ENCODE measurements at regions not wholly inside any gene's neighbourhood (a gene's known extent, or its start where the extent isn't known, plus 50 kb on each side); places are given as distances from the start of the nearest gene placed in this dataset.
"Not testable (repeated sequence)": the region's sequence is repeated elsewhere in the genome, so short reads cannot be mapped to it uniquely, and the experiment has no call there.

DNA sequence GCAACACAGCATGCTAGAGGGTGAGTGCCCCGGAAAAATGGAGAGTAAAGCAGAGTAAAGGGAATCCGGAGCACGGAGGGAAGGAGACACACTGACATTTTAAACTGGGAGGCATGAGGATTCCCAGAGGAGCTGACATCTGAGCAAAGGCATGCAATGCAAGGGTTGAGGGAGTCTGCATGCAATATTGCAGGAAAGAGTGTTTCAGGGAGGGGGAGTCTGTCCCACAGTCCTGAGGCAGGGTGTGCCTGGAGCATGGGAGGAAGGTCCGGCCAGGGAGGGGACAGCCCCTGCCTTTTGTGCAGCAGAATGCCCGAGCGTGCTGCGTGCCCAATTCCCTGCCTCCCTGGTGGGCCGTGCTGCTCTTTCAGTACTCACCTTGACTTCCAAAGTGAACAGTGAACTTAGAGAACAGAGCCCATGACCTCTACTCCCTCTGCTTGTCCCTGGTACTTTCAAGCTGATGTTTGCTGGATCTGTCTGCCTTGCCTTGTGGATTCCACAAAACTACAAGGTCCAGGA is 163.9 kb downstream of the IGLL1 start:
- H3K9ac ChIP-seq (ENCODE audit: low read length); H3K36me3 ChIP-seq (ENCODE audit: control insufficient read depth, insufficient read depth, low read length, severe bottlenecking); DNase-seq (ENCODE audit: low read depth); H3K4me1 ChIP-seq (ENCODE audit: control insufficient read depth, insufficient read depth, low read length); H3K9me3 ChIP-seq (ENCODE audit: control insufficient read depth, low read length); H3K4me3 ChIP-seq (ENCODE audit: low read length): not testable (repeated sequence)
- peaks cover 38% of the 10 kb centered on the region for H3K27me3 ChIP-seq (replicated peaks; ENCODE audit: control insufficient read depth, insufficient read depth, low read length)

- Histone ChIP-seq H3K9ac (ENCODE audit: low read length) (no peak overlapping the region), H3K4me1 (ENCODE audit: control insufficient read depth, insufficient read depth, low read length) (no peaks in the 10 kb centered on the region), H3K27me3 (replicated peaks; ENCODE audit: control insufficient read depth, insufficient read depth, low read length) (peaks cover 38% of the 10 kb centered on the region), H3K36me3 (ENCODE audit: control insufficient read depth, insufficient read depth, low read length, severe bottlenecking) (no peaks in the 10 kb centered on the region), H3K4me3 (ENCODE audit: low read length) (no peak overlapping the region), H3K9me3 (ENCODE audit: control insufficient read depth, low read length) (no peaks in the 10 kb centered on the region)
- DNase-seq (ENCODE audit: low read depth) = no peak
These were observed 164.6 kb downstream of the IGLL1 start for GRCh38 chr22:23415490-23415851.

- peaks cover 44% of the 10 kb centered on the region for H3K27me3 ChIP-seq (replicated peaks; ENCODE audit: control insufficient read depth, insufficient read depth, low read length)
- no peak for DNase-seq (ENCODE audit: low read depth)
These were observed 165.2 kb downstream of the IGLL1 start for GRCh38 chr22:23414727-23415489.

GRCh38 chr22:23411739-23412138 is 168.4 kb downstream of the IGLL1 start:
- Histone ChIP-seq H3K4me1 (ENCODE audit: control insufficient read depth, insufficient read depth, low read length) (no peaks in the 10 kb centered on the region), H3K36me3 (ENCODE audit: control insufficient read depth, insufficient read depth, low read length, severe bottlenecking) (no peaks in the 10 kb centered on the region), H3K27me3 (replicated peaks; ENCODE audit: control insufficient read depth, insufficient read depth, low read length) (peaks cover 47% of the 10 kb centered on the region), H3K4me3 (ENCODE audit: low read length) (no peak overlapping the region), H3K9me3 (ENCODE audit: control insufficient read depth, low read length) (no peaks in the 10 kb centered on the region), H3K9ac (ENCODE audit: low read length) (no peak overlapping the region)
- no peak for DNase-seq (ENCODE audit: low read depth)

More at GRCh38 chr22:23414727-23415489, 165.2 kb downstream of the IGLL1 start:
- Histone ChIP-seq H3K4me1 (ENCODE audit: control insufficient read depth, insufficient read depth, low read length) (no peaks in the 10 kb centered on the region), H3K9me3 (ENCODE audit: control insufficient read depth, low read length) (no peaks in the 10 kb centered on the region), H3K9ac (ENCODE audit: low read length) (no peak overlapping the region), H3K4me3 (ENCODE audit: low read length) (no peak overlapping the region), H3K36me3 (ENCODE audit: control insufficient read depth, insufficient read depth, low read length, severe bottlenecking) (no peaks in the 10 kb centered on the region)

- Histone ChIP-seq H3K9ac (ENCODE audit: low read length) (no peak overlapping the region), H3K9me3 (ENCODE audit: control insufficient read depth, low read length) (peaks cover 6% of the 10 kb centered on the region)
- DNase-seq (ENCODE audit: low read depth) = no peak
These were observed 169.7 kb downstream of the IGLL1 start for GRCh38 chr22:23410411-23410810.

GRCh38 chr22:23409976-23410375 is 170.1 kb downstream of the IGLL1 start:
- Histone ChIP-seq H3K4me1 (ENCODE audit: control insufficient read depth, insufficient read depth, low read length) (no peaks in the 10 kb centered on the region), H3K9me3 (ENCODE audit: control insufficient read depth, low read length) (peaks cover 6% of the 10 kb centered on the region), H3K36me3 (ENCODE audit: control insufficient read depth, insufficient read depth, low read length, severe bottlenecking) (no peaks in the 10 kb centered on the region), H3K4me3 (ENCODE audit: low read length) (no peak overlapping the region), H3K9ac (ENCODE audit: low read length) (no peak overlapping the region), H3K27me3 (replicated peaks; ENCODE audit: control insufficient read depth, insufficient read depth, low read length) (peaks cover 47% of the 10 kb centered on the region)
- no peak for DNase-seq (ENCODE audit: low read depth)

More at GRCh38 chr22:23410411-23410810, 169.7 kb downstream of the IGLL1 start:
- Histone ChIP-seq H3K36me3 (ENCODE audit: control insufficient read depth, insufficient read depth, low read length, severe bottlenecking) (no peaks in the 10 kb centered on the region), H3K27me3 (replicated peaks; ENCODE audit: control insufficient read depth, insufficient read depth, low read length) (peaks cover 47% of the 10 kb centered on the region), H3K4me3 (ENCODE audit: low read length) (no peak overlapping the region), H3K4me1 (ENCODE audit: control insufficient read depth, insufficient read depth, low read length) (no peaks in the 10 kb centered on the region)

- Histone ChIP-seq H3K4me1 (ENCODE audit: control insufficient read depth, insufficient read depth, low read length) (no peaks in the 10 kb centered on the region), H3K9me3 (ENCODE audit: control insufficient read depth, low read length) (peaks cover 6% of the 10 kb centered on the region), H3K36me3 (ENCODE audit: control insufficient read depth, insufficient read depth, low read length, severe bottlenecking) (no peaks in the 10 kb centered on the region), H3K27me3 (replicated peaks; ENCODE audit: control insufficient read depth, insufficient read depth, low read length) (peaks cover 43% of the 10 kb centered on the region), H3K9ac (ENCODE audit: low read length) (no peak overlapping the region), H3K4me3 (ENCODE audit: low read length) (no peak overlapping the region)
- no peak for DNase-seq (ENCODE audit: low read depth)
These were observed 171.8 kb downstream of the IGLL1 start for GRCh38 chr22:23408321-23408720.

- no peak for DNase-seq (ENCODE audit: low read depth)
- no peaks in the 10 kb centered on the region for H3K4me1 ChIP-seq (ENCODE audit: control insufficient read depth, insufficient read depth, low read length)
- H3K4me3 ChIP-seq (ENCODE audit: low read length) = no peak overlapping the region
- H3K27me3 ChIP-seq (replicated peaks; ENCODE audit: control insufficient read depth, insufficient read depth, low read length) = peaks cover 24% of the 10 kb centered on the region
- H3K36me3 ChIP-seq (ENCODE audit: control insufficient read depth, insufficient read depth, low read length, severe bottlenecking) = no peaks in the 10 kb centered on the region
- peaks cover 6% of the 10 kb centered on the region for H3K9me3 ChIP-seq (ENCODE audit: control insufficient read depth, low read length)
- no peak overlapping the region for H3K9ac ChIP-seq (ENCODE audit: low read length)
These were observed 174.7 kb downstream of the IGLL1 start for GRCh38 chr22:23405366-23405851.

DNA sequence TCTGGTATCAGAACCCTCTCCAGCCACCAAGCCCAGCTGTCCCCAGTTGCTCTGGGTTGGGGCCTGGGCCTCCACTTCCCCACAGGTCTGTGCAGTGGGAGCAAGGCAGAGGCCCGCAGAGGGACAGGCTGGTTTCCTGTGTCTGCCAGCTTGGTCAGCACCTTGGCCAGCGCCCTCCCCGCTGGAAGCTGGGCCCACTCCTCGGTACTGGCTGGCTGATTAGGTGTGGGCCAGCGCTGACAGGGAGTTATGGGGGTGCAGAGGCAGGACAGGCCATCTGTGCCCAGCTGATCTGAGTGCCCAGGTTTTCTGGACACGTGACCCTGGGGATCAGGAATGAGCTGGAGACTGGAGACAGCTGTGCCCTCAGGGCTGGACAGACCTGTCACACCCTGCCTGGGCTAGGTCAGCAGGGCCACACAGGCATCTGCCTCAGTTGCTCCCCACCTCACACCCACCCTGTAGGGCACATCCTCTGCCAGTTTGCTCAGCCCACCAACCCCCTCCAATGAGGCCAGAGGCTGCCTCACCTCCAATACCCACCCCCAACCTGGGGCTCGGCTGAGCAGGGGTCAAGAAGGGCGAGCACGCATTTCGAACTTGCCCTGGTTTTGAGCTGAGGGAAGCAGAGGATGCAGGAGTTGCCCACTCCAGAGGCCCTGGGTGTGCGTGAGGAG is 175.3 kb downstream of the IGLL1 start:
- Histone ChIP-seq H3K4me3 (ENCODE audit: low read length) (no peak overlapping the region), H3K36me3 (ENCODE audit: control insufficient read depth, insufficient read depth, low read length, severe bottlenecking) (no peaks in the 10 kb centered on the region), H3K4me1 (ENCODE audit: control insufficient read depth, insufficient read depth, low read length) (no peaks in the 10 kb centered on the region), H3K9me3 (ENCODE audit: control insufficient read depth, low read length) (peaks cover 6% of the 10 kb centered on the region), H3K27me3 (replicated peaks; ENCODE audit: control insufficient read depth, insufficient read depth, low read length) (peaks cover 19% of the 10 kb centered on the region), H3K9ac (ENCODE audit: low read length) (no peak overlapping the region)
- DNase-seq (ENCODE audit: low read depth) = peak; percentile 75

DNA sequence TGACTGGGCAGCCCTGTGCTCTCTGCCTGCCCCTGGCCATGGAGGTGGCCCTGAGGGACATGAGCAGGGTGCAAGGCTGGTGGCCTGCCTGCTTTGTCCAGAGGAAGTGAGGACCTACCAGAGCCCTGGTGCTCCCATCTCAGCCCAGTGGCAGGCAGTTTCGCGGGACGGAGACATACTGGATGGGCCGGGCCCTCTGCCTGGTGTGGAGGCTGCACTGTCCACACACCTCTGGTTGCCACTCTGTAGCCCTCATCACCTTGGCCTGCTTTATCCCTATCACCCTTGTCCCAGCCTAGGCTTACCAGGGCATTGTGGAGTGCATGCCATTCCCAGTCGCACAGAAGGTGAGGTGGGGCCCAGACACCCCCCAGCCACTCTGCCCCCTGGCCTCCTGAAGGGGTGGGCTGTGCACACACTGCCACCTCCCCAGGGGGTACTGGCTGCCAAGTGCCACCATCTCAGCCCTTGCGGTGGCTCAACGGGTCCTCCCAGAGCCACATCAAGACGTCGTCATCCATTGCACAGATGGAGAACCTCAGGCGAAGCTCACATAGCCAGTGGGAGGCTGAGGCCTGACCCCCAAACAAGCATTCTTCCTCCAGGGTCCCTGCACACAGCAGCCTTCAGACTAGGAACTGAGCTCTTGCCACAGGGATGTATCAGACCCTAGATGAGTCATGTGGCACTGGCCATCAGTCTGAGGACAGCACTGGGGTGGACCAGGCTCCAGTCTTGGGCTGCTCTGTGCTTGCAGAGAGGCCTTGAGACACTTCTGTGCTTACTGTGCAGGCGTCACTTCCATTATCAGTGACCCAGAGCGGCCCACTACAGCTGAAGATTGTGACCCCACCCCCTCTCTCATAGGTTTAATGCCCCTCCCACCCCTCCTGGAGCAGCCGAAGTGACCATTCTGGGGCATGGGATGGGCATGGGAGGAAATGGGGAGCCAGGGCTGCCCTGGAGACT is 176.1 kb downstream of the IGLL1 start:
- H3K9me3 ChIP-seq (ENCODE audit: control insufficient read depth, low read length) = peaks cover 6% of the 10 kb centered on the region
- H3K4me3 ChIP-seq (ENCODE audit: low read length) = no peak overlapping the region
- no peak for DNase-seq (ENCODE audit: low read depth)
- peaks cover 17% of the 10 kb centered on the region for H3K27me3 ChIP-seq (replicated peaks; ENCODE audit: control insufficient read depth, insufficient read depth, low read length)
- no peaks in the 10 kb centered on the region for H3K36me3 ChIP-seq (ENCODE audit: control insufficient read depth, insufficient read depth, low read length, severe bottlenecking)
- no peaks in the 10 kb centered on the region for H3K4me1 ChIP-seq (ENCODE audit: control insufficient read depth, insufficient read depth, low read length)
- H3K9ac ChIP-seq (ENCODE audit: low read length) = no peak overlapping the region

Measured in adipocyte (in vitro differentiated cells).